ENCODE measurements at regions not wholly inside any gene's neighbourhood (a gene's known extent, or its start where the extent isn't known, plus 50 kb on each side); places are given as distances from the start of the nearest gene placed in this dataset.

DNA sequence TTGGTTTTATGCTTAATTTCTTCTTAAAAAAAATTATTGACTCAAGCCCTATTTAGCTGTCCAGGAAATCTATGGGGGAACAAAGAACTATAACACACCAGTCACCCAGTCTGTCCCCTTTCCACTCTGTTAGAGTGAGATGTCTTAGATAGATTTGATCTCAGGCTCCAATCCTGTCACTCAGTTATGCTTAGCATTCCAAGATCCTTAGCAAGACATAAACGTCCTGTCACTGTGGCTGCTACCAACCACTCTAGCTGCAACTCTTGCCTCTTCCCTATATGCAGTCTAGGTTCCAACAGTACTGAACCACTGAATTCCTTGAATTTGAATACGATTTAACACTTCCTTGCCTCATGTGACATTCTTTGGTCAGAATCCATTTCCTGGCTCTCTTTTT, 241.9 kb upstream of the NWD2 start:
- ATAC-seq: no peak
- Histone ChIP-seq H3K4me1 (no peaks in the 10 kb centered on the region), H3K9me3 (no peaks in the 10 kb centered on the region), H3K4me3 (no peak overlapping the region), H3K27me3 (no peaks in the 10 kb centered on the region), H3K27ac (no peak overlapping the region), H3K36me3 (no peaks in the 10 kb centered on the region)
- TF ChIP-seq POLR2AphosphoS5 (IDR thresholded peaks at IDR 0.05) (no peak), POLR2A (IDR thresholded peaks at IDR 0.05) (no peak), EP300 (IDR thresholded peaks at IDR 0.05) (no peak)
- TF ChIP-seq, protein P1, sequence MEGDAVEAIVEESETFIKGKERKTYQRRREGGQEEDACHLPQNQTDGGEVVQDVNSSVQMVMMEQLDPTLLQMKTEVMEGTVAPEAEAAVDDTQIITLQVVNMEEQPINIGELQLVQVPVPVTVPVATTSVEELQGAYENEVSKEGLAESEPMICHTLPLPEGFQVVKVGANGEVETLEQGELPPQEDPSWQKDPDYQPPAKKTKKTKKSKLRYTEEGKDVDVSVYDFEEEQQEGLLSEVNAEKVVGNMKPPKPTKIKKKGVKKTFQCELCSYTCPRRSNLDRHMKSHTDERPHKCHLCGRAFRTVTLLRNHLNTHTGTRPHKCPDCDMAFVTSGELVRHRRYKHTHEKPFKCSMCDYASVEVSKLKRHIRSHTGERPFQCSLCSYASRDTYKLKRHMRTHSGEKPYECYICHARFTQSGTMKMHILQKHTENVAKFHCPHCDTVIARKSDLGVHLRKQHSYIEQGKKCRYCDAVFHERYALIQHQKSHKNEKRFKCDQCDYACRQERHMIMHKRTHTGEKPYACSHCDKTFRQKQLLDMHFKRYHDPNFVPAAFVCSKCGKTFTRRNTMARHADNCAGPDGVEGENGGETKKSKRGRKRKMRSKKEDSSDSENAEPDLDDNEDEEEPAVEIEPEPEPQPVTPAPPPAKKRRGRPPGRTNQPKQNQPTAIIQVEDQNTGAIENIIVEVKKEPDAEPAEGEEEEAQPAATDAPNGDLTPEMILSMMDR (IDR thresholded peaks at IDR 0.05): no peak
- 43 to 46% methylated on average over 2 of the region's 2 CpGs for WGBS, 2 donors (ENCODE audit: low coverage in 1 of 2)

DNA sequence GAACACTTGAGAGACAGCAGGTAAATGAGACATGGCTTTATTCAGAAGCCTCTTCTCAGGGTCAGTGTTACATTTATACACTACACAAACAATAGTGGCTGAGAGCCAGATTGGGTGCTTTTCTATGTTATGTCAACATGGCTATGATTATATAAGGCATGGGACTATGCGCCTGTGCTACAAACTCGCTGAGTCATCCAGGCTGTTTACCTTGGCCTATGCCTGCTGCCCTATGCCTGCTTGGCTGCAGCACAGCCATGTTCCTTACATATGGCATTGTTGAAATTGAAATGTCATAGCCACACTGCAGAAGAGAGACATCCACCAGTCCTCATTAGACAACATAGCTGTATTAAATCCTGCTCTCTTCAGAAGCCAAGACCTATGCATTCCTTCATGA, 236.3 kb upstream of the NWD2 start:
- no peaks in the 10 kb centered on the region for H3K27me3 ChIP-seq
- no peak overlapping the region for H3K4me3 ChIP-seq
- no peaks in the 10 kb centered on the region for H3K36me3 ChIP-seq
- no peaks in the 10 kb centered on the region for H3K4me1 ChIP-seq
- 63 to 76% methylated on average over 2 of the region's 2 CpGs for WGBS, 2 donors (ENCODE audit: low coverage in 1 of 2)
- no peak for TF ChIP-seq POLR2A (IDR thresholded peaks at IDR 0.05)
- TF ChIP-seq POLR2AphosphoS5 (IDR thresholded peaks at IDR 0.05): no peak
- no peak for TF ChIP-seq EP300 (IDR thresholded peaks at IDR 0.05)
- TF ChIP-seq, protein P1 (IDR thresholded peaks at IDR 0.05): no peak
- no peak for ATAC-seq
- H3K27ac ChIP-seq: no peak overlapping the region
- H3K9me3 ChIP-seq: peaks cover 0 to 8% (median 0%) of the 10 kb centered on the region in 3 donors

GRCh38 chr4:37014584-37014983, 230.0 kb upstream of the NWD2 start:
- ATAC-seq: no peak

GRCh38 chr4:37015391-37015790, 229.2 kb upstream of the NWD2 start:
- TF ChIP-seq, protein P1 (IDR thresholded peaks at IDR 0.05): no peak
- TF ChIP-seq POLR2A (IDR thresholded peaks at IDR 0.05) (no peak), POLR2AphosphoS5 (IDR thresholded peaks at IDR 0.05) (no peak), EP300 (IDR thresholded peaks at IDR 0.05) (no peak)
- WGBS, 2 donors (ENCODE audit: low coverage in 1 of 2): 80 to 84% methylated on average over 2 of the region's 2 CpGs

More at GRCh38 chr4:37014584-37014983, 230.0 kb upstream of the NWD2 start:
- H3K4me1 ChIP-seq: no peaks in the 10 kb centered on the region
- H3K4me3 ChIP-seq: no peak overlapping the region
- no peak for TF ChIP-seq EP300 (IDR thresholded peaks at IDR 0.05)
- no peak for TF ChIP-seq POLR2AphosphoS5 (IDR thresholded peaks at IDR 0.05)
- TF ChIP-seq, protein P1 (IDR thresholded peaks at IDR 0.05): no peak
- TF ChIP-seq POLR2A (IDR thresholded peaks at IDR 0.05): no peak
- peaks cover 0 to 8% (median 0%) of the 10 kb centered on the region in 3 donors for H3K9me3 ChIP-seq
- H3K27me3 ChIP-seq: no peaks in the 10 kb centered on the region
- no peaks in the 10 kb centered on the region for H3K36me3 ChIP-seq
- no peak overlapping the region for H3K27ac ChIP-seq

GRCh38 chr4:37023504-37023903, 221.0 kb upstream of the NWD2 start:
- H3K4me3 ChIP-seq: no peak overlapping the region
- no peaks in the 10 kb centered on the region for H3K27me3 ChIP-seq
- no peaks in the 10 kb centered on the region for H3K36me3 ChIP-seq
- peaks cover 0 to 7% (median 0%) of the 10 kb centered on the region in 3 donors for H3K9me3 ChIP-seq
- no peak overlapping the region for H3K27ac ChIP-seq
- no peaks in the 10 kb centered on the region for H3K4me1 ChIP-seq
- 83% methylated on average over 1 of the region's 1 CpG; no CpG with 5 or more reads in 1 of the 2 donors for WGBS, 2 donors (ENCODE audit: low coverage in 1 of 2)
- TF ChIP-seq, protein P1 (IDR thresholded peaks at IDR 0.05): no peak
- no peak for TF ChIP-seq EP300 (IDR thresholded peaks at IDR 0.05)
- TF ChIP-seq POLR2AphosphoS5 (IDR thresholded peaks at IDR 0.05): no peak
- TF ChIP-seq POLR2A (IDR thresholded peaks at IDR 0.05): no peak
- ATAC-seq: no peak

More at GRCh38 chr4:37015391-37015790, 229.2 kb upstream of the NWD2 start:
- no peaks in the 10 kb centered on the region for H3K27me3 ChIP-seq
- peaks cover 0 to 8% (median 0%) of the 10 kb centered on the region in 3 donors for H3K9me3 ChIP-seq
- H3K27ac ChIP-seq: no peak overlapping the region
- no peak overlapping the region for H3K4me3 ChIP-seq
- no peaks in the 10 kb centered on the region for H3K4me1 ChIP-seq
- H3K36me3 ChIP-seq: no peaks in the 10 kb centered on the region
- ATAC-seq: no peak
